GM23338 (cell line): ENCODE measurements at regions not wholly inside any gene's neighbourhood (a gene's known extent, or its start where the extent isn't known, plus 50 kb on each side); places are given as distances from the start of the nearest gene placed in this dataset.

Experiments used
- ATAC-seq: fragments of 200-7000 bp; cut with Tn5 transposase; 3 replicates; pipeline ENCODE4 v1.9.1; 2020
- DNase-seq: peaks from one replicate; pipeline ENCODE4 v3.0.0-alpha.2; 2015; ENCODE audit warnings: low spot score
- H2AFZ ChIP-seq: fragments of 200-600 bp; sonication (generic); 2 replicates; pipeline ENCODE4 v1.8.0; 2016; ENCODE audit warnings: antibody characterized with exemption, mild to moderate bottlenecking, moderate library complexity
- H3F3A ChIP-seq: fragments of 200-600 bp; sonication (generic); replicated peaks from 2 replicates; pipeline ENCODE4 v1.8.0; 2017; ENCODE audit warnings: antibody characterized with exemption, mixed run types, low read depth
- H3K27ac ChIP-seq: fragments of 200-600 bp; sonication (generic); 2 replicates; pipeline ENCODE4 v1.6.1; 2016; ENCODE audit warnings: low read depth
- H3K27me3 ChIP-seq: fragments of 200-600 bp; sonication (generic); 2 replicates; pipeline ENCODE4 v1.8.0; 2016; ENCODE audit warnings: mild to moderate bottlenecking, mixed run types, moderate library complexity; ENCODE audit not compliant: insufficient read depth
- H3K36me3 ChIP-seq: fragments of 200-600 bp; sonication (generic); 2 replicates; pipeline ENCODE4 v1.8.0; 2016; ENCODE audit warnings: mild to moderate bottlenecking; ENCODE audit not compliant: insufficient read depth
- H3K4me1 ChIP-seq: fragments of 200-600 bp; sonication (generic); 2 replicates; pipeline ENCODE4 v1.8.0; 2016; ENCODE audit warnings: mild to moderate bottlenecking, moderate library complexity; ENCODE audit not compliant: insufficient read depth
- H3K4me2 ChIP-seq: fragments of 200-600 bp; sonication (generic); 2 replicates; pipeline ENCODE4 v1.7.1; 2017; ENCODE audit warnings: mixed run types
- H3K4me3 ChIP-seq: fragments of 200-600 bp; sonication (generic); 2 replicates; pipeline ENCODE4 v1.6.1; 2016; ENCODE audit warnings: mixed run types
- H3K79me2 ChIP-seq: fragments of 200-600 bp; sonication (generic); replicated peaks from 2 replicates; pipeline ENCODE4 v1.8.0; 2017; ENCODE audit warnings: mild to moderate bottlenecking; ENCODE audit not compliant: insufficient read depth
- H3K9me2 ChIP-seq: fragments of 200-600 bp; sonication (generic); 2 replicates; pipeline ENCODE4 v1.8.0; 2017; ENCODE audit not compliant: insufficient read depth
- H4K20me1 ChIP-seq: fragments of 200-600 bp; sonication (generic); replicated peaks from 2 replicates; pipeline ENCODE4 v1.8.0; 2017; ENCODE audit warnings: mild to moderate bottlenecking; ENCODE audit not compliant: insufficient read depth
- H3K27ac Mint-ChIP-seq: 2 replicates; pipeline ENCODE4 v1.8.0; 2020; ENCODE audit warnings: inconsistent platforms, mild to moderate bottlenecking, moderate library complexity, mixed read lengths
- H3K27me3 Mint-ChIP-seq: 3 replicates; pipeline ENCODE4 v1.8.0; 2022; ENCODE audit warnings: low read depth, mild to moderate bottlenecking, moderate library complexity, mixed read lengths, inconsistent platforms; ENCODE audit not compliant: insufficient read depth, poor library complexity
- H3K36me3 Mint-ChIP-seq: 3 replicates; pipeline ENCODE4 v1.8.0; 2021; ENCODE audit warnings: low read depth, mild to moderate bottlenecking, inconsistent platforms, moderate library complexity, mixed read lengths
- H3K4me1 Mint-ChIP-seq: 3 replicates; pipeline ENCODE4 v1.8.0; 2020; ENCODE audit warnings: mild to moderate bottlenecking, inconsistent platforms, mixed read lengths
- H3K4me3 Mint-ChIP-seq: 3 replicates; pipeline ENCODE4 v1.8.0; 2021; ENCODE audit warnings: moderate library complexity, mild to moderate bottlenecking, inconsistent platforms, mixed read lengths
- H3K9me3 Mint-ChIP-seq: 3 replicates; pipeline ENCODE4 v1.8.0; 2020; ENCODE audit warnings: moderate library complexity, mild to moderate bottlenecking, inconsistent platforms, mixed read lengths
- CREB1 ChIP-seq: fragments of 250-450 bp; sonication (Bioruptor Pico); IDR thresholded peaks from 2 replicates; pipeline ENCODE4 v1.5.0; 2020; ENCODE audit warnings: low read depth, mild to moderate bottlenecking, moderate library complexity
- CTCF ChIP-seq, 2 experiments: fragments of 200-600 bp in 1 of 2; sonication (generic) in 1 of 2; conservative IDR thresholded peaks; 2 replicates each; pipeline versions ENCODE4 v1.5.1 to v1.6.1; 2016 to 2017; ENCODE audit warnings: antibody characterized with exemption in 2 of 2, low read depth in 2 of 2, mild to moderate bottlenecking in 2 of 2, moderate library complexity in 1 of 2
- ETS1 ChIP-seq: IDR thresholded peaks from 2 replicates; pipeline ENCODE4 v1.6.1; 2016; ENCODE audit warnings: antibody characterized with exemption
- EZH2 ChIP-seq: fragments of 200-600 bp; sonication (generic); IDR thresholded peaks from one replicate; pipeline ENCODE4 v1.8.0; 2017; ENCODE audit warnings: antibody characterized with exemption, mild to moderate bottlenecking, low read depth; ENCODE audit not compliant: unreplicated experiment
- EZH2phosphoT487 ChIP-seq: fragments of 200-600 bp; sonication (generic); IDR thresholded peaks from one replicate; pipeline ENCODE4 v1.8.1; 2018; ENCODE audit warnings: antibody characterized with exemption; ENCODE audit not compliant: unreplicated experiment
- JUNB ChIP-seq: IDR thresholded peaks from one replicate; pipeline ENCODE4 v1.6.1; 2016; ENCODE audit warnings: antibody characterized with exemption; ENCODE audit not compliant: unreplicated experiment
- NANOG ChIP-seq: IDR thresholded peaks from 2 replicates; pipeline ENCODE4 v1.6.1; 2016; ENCODE audit warnings: antibody characterized with exemption, borderline replicate concordance
- POLR2AphosphoS5 ChIP-seq: IDR thresholded peaks from 2 replicates; pipeline ENCODE4 v1.6.1; 2016; ENCODE audit warnings: antibody characterized with exemption, low read depth
- REST ChIP-seq: IDR thresholded peaks from one replicate; pipeline ENCODE4 v1.6.1; 2018; ENCODE audit warnings: antibody characterized with exemption; ENCODE audit not compliant: unreplicated experiment
- STAT1 ChIP-seq: IDR thresholded peaks from one replicate; pipeline ENCODE4 v1.6.1; 2016; ENCODE audit warnings: antibody characterized with exemption; ENCODE audit not compliant: unreplicated experiment
- ZNF114 ChIP-seq: fragments of 250-450 bp; sonication (Bioruptor Pico); IDR thresholded peaks from 2 replicates; pipeline ENCODE4 v1.5.0; 2020; ENCODE audit warnings: mild to moderate bottlenecking, moderate library complexity
- ZNF331 ChIP-seq: fragments of 250-450 bp; sonication (Bioruptor Pico); IDR thresholded peaks from 2 replicates; pipeline ENCODE4 v1.5.0; 2020; ENCODE audit warnings: low read depth, mild to moderate bottlenecking, moderate library complexity
- ZNF462 ChIP-seq: fragments of 250-450 bp; sonication (Bioruptor Pico); IDR thresholded peaks from 2 replicates; pipeline ENCODE4 v1.5.0; 2020; ENCODE audit warnings: mild to moderate bottlenecking, moderate library complexity

- no peaks in the 10 kb centered on the region for H3K79me2 ChIP-seq
- no peak overlapping the region for H2AFZ ChIP-seq
- H4K20me1 ChIP-seq, result no peaks in the 10 kb centered on the region
- no peak overlapping the region for H3K4me2 ChIP-seq
- Mint-ChIP-seq H3K27ac (no peak overlapping the region), H3K27me3 (no peaks in the 10 kb centered on the region), H3K4me3 (no peak overlapping the region), H3K36me3 (peaks cover 9% of the 10 kb centered on the region; the same call in 1 of the 3 replicates), H3K4me1 (no peaks in the 10 kb centered on the region), H3K9me3 (peaks cover 12% of the 10 kb centered on the region; the same call in 2 of the 3 replicates)
- H3K4me1 ChIP-seq, result no peaks in the 10 kb centered on the region
- ATAC-seq (no peak), DNase-seq (no peak)
- TF ChIP-seq POLR2AphosphoS5 (no peak), ZNF331 (CRISPR knock-in tag) (no peak), REST (no peak), CTCF (conservative IDR thresholded peaks at IDR 0.05; ENCODE audit: low read depth in 2 of 2) (no peak), STAT1 (no peak), ETS1 (no peak), CREB1 (CRISPR knock-in tag) (no peak), EZH2phosphoT487 (no peak), JUNB (no peak), ZNF462 (no peak), NANOG (no peak), EZH2 (no peak), ZNF114 (CRISPR knock-in tag) (no peak)
- H3K9me2 ChIP-seq, result no peaks in the 10 kb centered on the region; the same call in 1 of the 2 replicates
- no peaks in the 10 kb centered on the region for H3K27me3 ChIP-seq
- no peak overlapping the region for H3K27ac ChIP-seq
- no peak overlapping the region for H3K4me3 ChIP-seq
- peaks cover 5% of the 10 kb centered on the region; the same call in 1 of the 2 replicates for H3K36me3 ChIP-seq
- H3F3A ChIP-seq, result no peaks in the 10 kb centered on the region
These were observed 145.0 kb upstream of the PKP2 start for GRCh38 chr12:33041562-33041961.
